SK-N-SH treated with all-trans-retinoic acid at 6 μM for 48 hours (cell line): ENCODE measurements at regions not wholly inside any gene's neighbourhood (a gene's known extent, or its start where the extent isn't known, plus 50 kb on each side); places are given as distances from the start of the nearest gene placed in this dataset.

Experiments used
- ARNTL ChIP-seq: fragments of 450-650 bp; formaldehyde crosslinking; IDR thresholded peaks from 2 replicates; pipeline ENCODE4 v1.5.0; 2020; ENCODE audit warnings: low read depth, mild to moderate bottlenecking, moderate library complexity, borderline replicate concordance
- PATZ1 ChIP-seq: fragments of 250-450 bp; sonication (Bioruptor Pico); IDR thresholded peaks from 2 replicates; pipeline ENCODE4 v1.8.0; 2020; ENCODE audit warnings: mild to moderate bottlenecking, moderate library complexity, borderline replicate concordance

GRCh38 chr5:120072068-120072761, 391.9 kb upstream of the PRR16 start:
- no peak for TF ChIP-seq PATZ1 (CRISPR knock-in tag)
- no peak for TF ChIP-seq ARNTL
